SK-N-SH (cell line): ENCODE measurements at regions not wholly inside any gene's neighbourhood (a gene's known extent, or its start where the extent isn't known, plus 50 kb on each side); places are given as distances from the start of the nearest gene placed in this dataset.

Experiments
- CTCF ChIP-seq: fragments of 200-600 bp; sonication (generic); IDR thresholded peaks from 2 replicates; pipeline ENCODE4 v1.6.1; 2017; ENCODE audit warnings: antibody characterized with exemption, mild to moderate bottlenecking, moderate library complexity
- EZH2phosphoT487 ChIP-seq: fragments of 200-600 bp; sonication (generic); IDR thresholded peaks from 2 replicates; pipeline ENCODE4 v1.6.1; 2017; ENCODE audit warnings: low read depth, mixed run types, mild to moderate bottlenecking, antibody characterized with exemption, moderate library complexity, borderline replicate concordance
- GATA2 ChIP-seq: sonication (generic); formaldehyde crosslinking; IDR thresholded peaks from 2 replicates; pipeline ENCODE4 v1.5.0; 2020; ENCODE audit warnings: mild to moderate bottlenecking, missing genetic modification reagents
- MXI1 ChIP-seq: IDR thresholded peaks from 2 replicates; pipeline ENCODE4 v1.6.1; 2012; ENCODE audit warnings: mild to moderate bottlenecking, low read depth, low read length, improper control_type of control experiment
- POLR2AphosphoS5 ChIP-seq: IDR thresholded peaks from 2 replicates; pipeline ENCODE4 v1.6.1; 2012; ENCODE audit warnings: low read depth, low read length
- SIN3A ChIP-seq: IDR thresholded peaks from 2 replicates; pipeline ENCODE4 v1.6.1; 2012; ENCODE audit warnings: low read depth, mild to moderate bottlenecking, low read length, moderate library complexity, borderline replicate concordance
- SMC3 ChIP-seq: IDR thresholded peaks from 2 replicates; pipeline ENCODE4 v1.6.1; 2012; ENCODE audit warnings: low read depth, low read length, improper control_type of control experiment
- YY1 ChIP-seq: IDR thresholded peaks from 2 replicates; pipeline ENCODE4 v1.4.0; 2012; ENCODE audit warnings: low read depth, mild to moderate bottlenecking
- TF ChIP-seq, protein P1 (sequence below): fragments of 150-350 bp; IDR thresholded peaks from 2 replicates; pipeline ENCODE4 v1.6.1; 2017; ENCODE audit warnings: antibody characterized with exemption, low read length, low read depth, borderline replicate concordance
- TF ChIP-seq, protein P2 (sequence below): fragments of 150-350 bp; IDR thresholded peaks from 2 replicates; pipeline ENCODE4 v1.6.1; 2016; ENCODE audit warnings: mild to moderate bottlenecking, low read depth, low read length

DNA sequence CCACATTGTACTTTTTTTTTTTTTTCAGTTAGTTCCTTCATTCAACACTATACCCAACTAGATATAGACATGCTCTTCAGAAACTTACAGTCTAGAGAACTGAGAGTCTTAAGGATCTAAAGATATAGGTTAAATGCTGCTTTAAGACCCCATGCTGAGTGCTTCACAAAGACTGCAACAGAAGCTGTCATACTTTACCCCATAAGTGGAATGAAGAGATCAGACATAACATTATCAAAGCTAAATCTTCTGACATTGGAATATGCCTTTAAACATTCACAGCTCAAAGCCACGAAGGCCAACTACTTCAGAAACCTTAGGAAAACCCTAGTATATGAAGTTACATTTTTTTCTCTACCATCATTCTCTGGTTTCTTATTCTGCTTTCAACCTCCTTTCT lies 666.4 kb downstream of the KCNT2 start:
- TF ChIP-seq SIN3A (no peak), CTCF (no peak), POLR2AphosphoS5 (no peak), EZH2phosphoT487 (no peak), MXI1 (no peak), SMC3 (no peak), GATA2 (CRISPR knock-in tag) (no peak), YY1 (no peak)
- TF ChIP-seq, protein P1, sequence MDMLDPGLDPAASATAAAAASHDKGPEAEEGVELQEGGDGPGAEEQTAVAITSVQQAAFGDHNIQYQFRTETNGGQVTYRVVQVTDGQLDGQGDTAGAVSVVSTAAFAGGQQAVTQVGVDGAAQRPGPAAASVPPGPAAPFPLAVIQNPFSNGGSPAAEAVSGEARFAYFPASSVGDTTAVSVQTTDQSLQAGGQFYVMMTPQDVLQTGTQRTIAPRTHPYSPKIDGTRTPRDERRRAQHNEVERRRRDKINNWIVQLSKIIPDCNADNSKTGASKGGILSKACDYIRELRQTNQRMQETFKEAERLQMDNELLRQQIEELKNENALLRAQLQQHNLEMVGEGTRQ: no peak
- TF ChIP-seq, protein P2, sequence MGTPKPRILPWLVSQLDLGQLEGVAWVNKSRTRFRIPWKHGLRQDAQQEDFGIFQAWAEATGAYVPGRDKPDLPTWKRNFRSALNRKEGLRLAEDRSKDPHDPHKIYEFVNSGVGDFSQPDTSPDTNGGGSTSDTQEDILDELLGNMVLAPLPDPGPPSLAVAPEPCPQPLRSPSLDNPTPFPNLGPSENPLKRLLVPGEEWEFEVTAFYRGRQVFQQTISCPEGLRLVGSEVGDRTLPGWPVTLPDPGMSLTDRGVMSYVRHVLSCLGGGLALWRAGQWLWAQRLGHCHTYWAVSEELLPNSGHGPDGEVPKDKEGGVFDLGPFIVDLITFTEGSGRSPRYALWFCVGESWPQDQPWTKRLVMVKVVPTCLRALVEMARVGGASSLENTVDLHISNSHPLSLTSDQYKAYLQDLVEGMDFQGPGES: no peak
